Ovary (tissue), 7 donors: ENCODE measurements at regions not wholly inside any gene's neighbourhood (a gene's known extent, or its start where the extent isn't known, plus 50 kb on each side); places are given as distances from the start of the nearest gene placed in this dataset.

Source experiments
- DNase-seq, 5 donors: peaks; one replicate each; pipeline ENCODE4 v3.0.0-alpha.2; 2019 to 2020
- H3K27ac ChIP-seq, 2 donors: fragments of 200-600 bp; one replicate each; pipeline versions ENCODE4 v1.5.1 to v1.8.0; 2019 to 2022
- H3K27me3 ChIP-seq: fragments of 200-600 bp; one replicate; pipeline ENCODE4 v1.8.0; 2022
- H3K36me3 ChIP-seq: fragments of 200-600 bp; sonication (generic); one replicate; pipeline ENCODE4 v1.5.1; 2019
- H3K4me1 ChIP-seq: one replicate; pipeline ENCODE4 v1.8.1; 2013; ENCODE audit warnings: mild to moderate bottlenecking, moderate library complexity; ENCODE audit not compliant: insufficient read depth
- H3K4me3 ChIP-seq: fragments of 200-600 bp; sonication (generic); one replicate; pipeline ENCODE4 v1.5.1; 2017
- H3K9me3 ChIP-seq, 2 donors: fragments of 200-600 bp in 1 of 2; sonication (generic) in 1 of 2; one replicate each; pipeline versions ENCODE4 v1.5.1 to v1.8.1; 2013 to 2019; ENCODE audit warnings: mild to moderate bottlenecking in 1 of 2, moderate library complexity in 1 of 2
- EP300 ChIP-seq: sonication (generic); formaldehyde crosslinking; IDR thresholded peaks from one replicate; pipeline ENCODE4 v1.6.1; 2017; ENCODE audit warnings: antibody characterized with exemption
- POLR2A ChIP-seq: fragments of 450-650 bp; IDR thresholded peaks from one replicate; pipeline ENCODE4 v1.6.1; 2017; ENCODE audit warnings: antibody characterized with exemption, mild to moderate bottlenecking, moderate library complexity
- WGBS, 3 donors: extraction: QIAGEN DNeasy Blood & Tissue Kit in 1 of 3; methylation state at CpG; one replicate each; pipeline versions ENCODE4 v1.1.5 to v1.1.7; 2013 to 2017; 5-methylcytosine and 5-hydroxymethylcytosine counted together
- intact Hi-C, 4 donors: fragments of 100-400 bp; cut with DNase I; formaldehyde crosslinking; loops; one replicate each; pipeline versions ENCODE4 v1.11.0 to v1.15.1; 2022 to 2023
- TF ChIP-seq, protein P1 (sequence below), 3 donors: fragments of 450-650 bp in 2 of 3; fragments of 200-600 bp in 1 of 3; IDR thresholded peaks; one replicate each; pipeline versions ENCODE4 v1.5.1 to v1.8.0; 2016 to 2022; ENCODE audit warnings: antibody characterized with exemption in 3 of 3, mild to moderate bottlenecking in 1 of 3
- donor health status: DM: no; HTN: no; CAD: no; lungs with moderate emphysema.
- donor health status: DM: no; HTN: no; CAD: no.
- donor health status: Bipolar disorder and iron deficiency.
- donor health status: DM: no; HTN: no; CAD: no.
- donor health status: DM: yes; HTN: yes; CAD: no.

DNA sequence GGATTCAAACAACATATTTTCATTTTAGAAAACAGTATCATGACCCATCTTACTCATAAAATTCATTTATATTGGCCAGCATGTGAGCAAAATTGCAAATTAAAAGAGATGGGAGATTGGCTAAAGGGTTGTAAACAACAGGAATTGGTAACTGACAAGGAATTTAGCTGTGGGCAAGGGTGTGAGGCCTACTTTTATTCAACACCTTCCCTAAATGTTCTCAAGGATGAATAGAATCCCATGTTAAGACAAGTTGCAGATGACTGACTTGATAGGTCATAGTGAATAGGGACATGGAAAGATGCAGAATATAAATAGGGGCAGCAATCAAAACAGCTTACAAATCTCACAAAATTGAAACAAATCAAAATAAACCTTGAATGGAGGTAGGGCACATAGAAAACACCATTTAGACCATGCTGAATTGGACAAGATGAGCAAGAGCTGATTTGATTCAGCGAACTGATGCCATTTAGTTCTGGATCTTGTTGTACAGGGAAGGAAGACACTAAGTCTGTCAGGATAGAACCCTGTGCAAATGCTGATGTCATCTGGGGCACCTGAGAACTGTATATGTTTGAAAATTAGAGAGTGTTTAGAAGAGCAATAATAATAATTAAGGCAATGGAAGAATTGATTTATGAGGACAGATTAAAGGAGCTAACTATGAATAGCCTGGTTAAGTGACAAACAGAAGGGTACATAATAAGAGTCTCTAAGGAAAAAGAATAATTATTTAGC is 509.7 kb downstream of the ZEB2 start:
- no peaks in the 10 kb centered on the region for H3K9me3 ChIP-seq
- no peaks in the 10 kb centered on the region for H3K36me3 ChIP-seq
- no peak for DNase-seq
- 97 to 98% (median 98%) methylated on average over 1 of the region's 1 CpG for WGBS, 3 donors
- H3K27me3 ChIP-seq, result no peaks in the 10 kb centered on the region
- intact Hi-C loops, result no loop called here
- no peak for TF ChIP-seq POLR2A
- TF ChIP-seq, protein P1, sequence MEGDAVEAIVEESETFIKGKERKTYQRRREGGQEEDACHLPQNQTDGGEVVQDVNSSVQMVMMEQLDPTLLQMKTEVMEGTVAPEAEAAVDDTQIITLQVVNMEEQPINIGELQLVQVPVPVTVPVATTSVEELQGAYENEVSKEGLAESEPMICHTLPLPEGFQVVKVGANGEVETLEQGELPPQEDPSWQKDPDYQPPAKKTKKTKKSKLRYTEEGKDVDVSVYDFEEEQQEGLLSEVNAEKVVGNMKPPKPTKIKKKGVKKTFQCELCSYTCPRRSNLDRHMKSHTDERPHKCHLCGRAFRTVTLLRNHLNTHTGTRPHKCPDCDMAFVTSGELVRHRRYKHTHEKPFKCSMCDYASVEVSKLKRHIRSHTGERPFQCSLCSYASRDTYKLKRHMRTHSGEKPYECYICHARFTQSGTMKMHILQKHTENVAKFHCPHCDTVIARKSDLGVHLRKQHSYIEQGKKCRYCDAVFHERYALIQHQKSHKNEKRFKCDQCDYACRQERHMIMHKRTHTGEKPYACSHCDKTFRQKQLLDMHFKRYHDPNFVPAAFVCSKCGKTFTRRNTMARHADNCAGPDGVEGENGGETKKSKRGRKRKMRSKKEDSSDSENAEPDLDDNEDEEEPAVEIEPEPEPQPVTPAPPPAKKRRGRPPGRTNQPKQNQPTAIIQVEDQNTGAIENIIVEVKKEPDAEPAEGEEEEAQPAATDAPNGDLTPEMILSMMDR (IDR thresholded peaks at IDR 0.05), result no peak
- no peak for TF ChIP-seq EP300
- no peak overlapping the region for H3K4me3 ChIP-seq
- H3K27ac ChIP-seq, result no peak overlapping the region
- H3K4me1 ChIP-seq, result no peaks in the 10 kb centered on the region

DNA sequence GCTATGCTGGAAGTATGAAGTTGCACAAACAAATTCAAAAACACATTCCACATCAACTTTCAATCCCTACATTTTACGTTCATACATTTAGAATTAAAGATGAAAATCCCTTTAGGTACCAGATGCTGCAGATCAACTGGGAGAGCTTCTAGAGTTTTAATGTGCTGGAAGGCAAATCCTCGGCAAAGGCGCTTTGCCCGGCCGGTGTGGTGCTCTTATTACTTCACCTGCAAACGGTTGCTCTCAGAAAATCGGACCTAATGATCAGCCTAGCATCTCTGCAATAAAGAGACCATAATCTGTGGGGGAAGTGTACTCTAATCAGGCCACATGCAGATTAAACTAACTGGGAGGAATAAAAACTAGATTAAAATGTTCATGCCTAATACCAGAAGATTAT is 513.8 kb downstream of the ZEB2 start:
- no peak for DNase-seq
- Histone ChIP-seq H3K27ac (no peak overlapping the region), H3K36me3 (no peaks in the 10 kb centered on the region), H3K9me3 (no peaks in the 10 kb centered on the region), H3K27me3 (no peaks in the 10 kb centered on the region), H3K4me3 (no peak overlapping the region), H3K4me1 (no peaks in the 10 kb centered on the region)
- WGBS, 3 donors, result 87 to 92% (median 91%) methylated on average over 7 of the region's 7 CpGs
- TF ChIP-seq EP300 (no peak), POLR2A (no peak)
- TF ChIP-seq, protein P1 (IDR thresholded peaks at IDR 0.05), result no peak
- intact Hi-C loops, result no loop called here

DNA sequence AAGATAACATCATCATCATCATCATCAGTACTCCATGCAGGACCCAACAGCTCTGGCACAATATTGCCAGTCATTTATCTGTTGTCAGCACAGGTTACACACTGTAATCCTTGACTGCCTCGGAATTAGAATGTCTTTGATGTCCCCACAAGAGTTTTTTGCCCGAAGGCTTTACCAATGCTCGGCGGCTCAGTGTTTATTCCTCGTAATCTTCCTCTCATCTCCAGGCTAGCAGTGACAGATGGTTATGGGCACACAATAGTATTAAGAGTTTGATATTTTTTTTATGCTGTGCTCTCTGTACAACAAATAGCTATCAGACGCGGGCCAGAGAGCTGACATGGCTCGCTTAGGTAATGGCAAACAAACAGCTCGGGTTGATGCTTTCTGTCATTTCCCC is 515.2 kb downstream of the ZEB2 start:
- Histone ChIP-seq H3K27ac (no peak overlapping the region), H3K27me3 (peaks cover 2% of the 10 kb centered on the region), H3K4me3 (no peak overlapping the region), H3K9me3 (no peaks in the 10 kb centered on the region), H3K4me1 (no peaks in the 10 kb centered on the region), H3K36me3 (no peaks in the 10 kb centered on the region)
- 95 to 97% (median 96%) methylated on average over 9 of the region's 9 CpGs for WGBS, 3 donors
- TF ChIP-seq POLR2A, result no peak
- TF ChIP-seq, protein P1 (IDR thresholded peaks at IDR 0.05), result no peak
- no peak for TF ChIP-seq EP300
- DNase-seq, result no peak
- intact Hi-C loops, result no loop called here

DNA sequence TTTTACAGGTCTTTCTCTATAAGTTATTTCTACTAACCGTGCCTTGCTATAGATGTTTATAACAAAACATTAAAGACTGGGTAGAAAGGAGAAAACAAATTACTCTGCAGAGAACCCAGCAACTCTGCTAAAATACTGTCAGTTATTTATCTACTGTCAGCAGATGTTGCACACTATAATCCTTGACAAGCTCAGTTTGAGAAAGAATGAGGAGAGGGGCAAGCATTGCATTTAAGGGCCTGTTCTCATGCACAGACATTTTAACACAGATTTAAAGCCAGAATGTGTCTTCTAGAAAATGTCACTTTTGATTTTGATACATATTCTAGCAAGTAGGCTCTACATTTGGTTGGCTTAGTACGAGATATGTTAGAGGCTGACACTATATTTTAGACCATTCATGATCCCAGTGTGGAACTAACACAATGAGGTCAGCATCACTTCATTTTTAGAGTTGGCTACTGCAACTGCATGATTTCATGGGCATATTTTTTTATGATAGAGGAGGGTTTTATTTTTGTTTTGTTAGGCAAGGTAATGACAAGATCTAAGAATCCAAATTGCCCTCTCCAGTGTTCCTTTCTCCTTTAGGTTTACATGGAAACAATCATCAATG is 516.4 kb downstream of the ZEB2 start:
- Histone ChIP-seq H3K4me1 (no peaks in the 10 kb centered on the region), H3K36me3 (no peaks in the 10 kb centered on the region), H3K9me3 (no peaks in the 10 kb centered on the region), H3K4me3 (no peak overlapping the region), H3K27ac (no peak overlapping the region), H3K27me3 (peaks cover 2% of the 10 kb centered on the region)
- 92 to 96% (median 96%) methylated on average over 2 of the region's 2 CpGs for WGBS, 3 donors
- no peak for TF ChIP-seq POLR2A
- TF ChIP-seq, protein P1 (IDR thresholded peaks at IDR 0.05), result no peak
- TF ChIP-seq EP300, result no peak
- DNase-seq, result no peak
- intact Hi-C loops, result no loop called here
